Nucleus accumbens (tissue), 56 donors: ENCODE measurements at regions not wholly inside any gene's neighbourhood (a gene's known extent, or its start where the extent isn't known, plus 50 kb on each side); places are given as distances from the start of the nearest gene placed in this dataset.
"Not testable (repeated sequence)": the region's sequence is repeated elsewhere in the genome, so short reads cannot be mapped to it uniquely, and the experiment has no call there.

ENCODE experiments used
- DNase-seq, 56 donors: peaks; one replicate each; lab custom pipeline; 2025; lab: John Stamatoyannopoulos, UW

GRCh38 chr5:126054577-126055347, 368.4 kb upstream of the GRAMD2B start:
- no peak for DNase-seq

DNA sequence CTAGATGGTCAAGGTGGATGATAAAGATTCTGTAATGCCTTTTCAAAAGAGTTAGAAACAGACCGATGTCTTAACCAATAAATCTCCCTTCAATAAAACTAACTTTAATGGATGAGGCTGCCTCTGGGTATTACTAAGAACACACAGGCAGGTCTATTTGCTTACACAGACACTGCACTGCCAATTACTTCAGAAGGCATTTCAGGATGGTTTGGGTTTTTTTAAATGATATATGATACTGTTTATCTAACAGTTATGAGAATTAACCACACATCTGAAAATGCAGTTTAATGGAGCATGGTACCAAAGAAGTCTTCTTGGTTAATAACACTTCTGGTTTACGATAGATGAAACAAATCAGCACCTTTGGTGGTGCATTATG, 367.9 kb upstream of the GRAMD2B start:
- DNase-seq: no peak

- no peak for DNase-seq
Observed at GRCh38 chr5:126056352-126056751, 366.9 kb upstream of the GRAMD2B start.

- no peak for DNase-seq
Observed at GRCh38 chr5:126056851-126057622, 366.2 kb upstream of the GRAMD2B start.

DNA sequence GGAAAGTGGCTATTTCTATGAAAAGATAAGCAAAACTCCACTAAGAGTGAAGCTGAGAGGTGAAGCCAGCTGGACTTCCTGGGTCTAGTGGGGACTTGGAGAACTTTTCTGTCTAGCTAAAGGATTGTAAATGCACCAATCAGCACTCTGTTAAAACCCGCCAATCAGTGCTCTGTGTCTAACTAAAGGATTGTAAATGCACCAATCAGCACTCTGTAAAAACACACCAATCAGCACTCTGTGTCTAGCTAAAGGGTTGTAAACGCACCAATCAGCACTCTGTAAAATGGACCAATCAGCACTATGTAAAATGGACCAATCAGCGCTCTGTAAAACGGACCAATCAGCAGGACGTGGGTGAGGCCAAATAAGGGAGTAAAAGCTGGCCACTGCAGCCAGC, 364.8 kb upstream of the GRAMD2B start:
- DNase-seq: not testable (repeated sequence)

GRCh38 chr5:126062398-126063221, 360.6 kb upstream of the GRAMD2B start:
- DNase-seq: no peak

DNA sequence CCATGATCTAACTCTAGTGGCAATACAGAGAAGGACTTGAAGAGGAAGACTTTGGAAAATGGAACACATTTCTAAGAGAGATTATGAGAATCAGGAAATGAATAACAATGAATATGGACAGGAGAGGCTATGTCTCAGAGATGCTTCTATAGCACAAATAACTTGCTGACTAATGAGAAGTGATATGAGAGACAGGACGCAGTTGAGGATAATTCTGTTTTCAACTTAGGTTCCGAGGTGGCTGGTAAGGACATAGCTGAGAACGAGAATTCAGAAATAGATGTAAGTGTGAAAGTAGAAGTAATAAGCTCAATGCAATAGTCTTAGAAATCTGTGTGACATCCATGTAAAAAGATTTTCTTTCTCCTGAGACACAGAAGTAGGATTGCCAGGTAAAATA, 358.1 kb upstream of the GRAMD2B start:
- no peak for DNase-seq

DNA sequence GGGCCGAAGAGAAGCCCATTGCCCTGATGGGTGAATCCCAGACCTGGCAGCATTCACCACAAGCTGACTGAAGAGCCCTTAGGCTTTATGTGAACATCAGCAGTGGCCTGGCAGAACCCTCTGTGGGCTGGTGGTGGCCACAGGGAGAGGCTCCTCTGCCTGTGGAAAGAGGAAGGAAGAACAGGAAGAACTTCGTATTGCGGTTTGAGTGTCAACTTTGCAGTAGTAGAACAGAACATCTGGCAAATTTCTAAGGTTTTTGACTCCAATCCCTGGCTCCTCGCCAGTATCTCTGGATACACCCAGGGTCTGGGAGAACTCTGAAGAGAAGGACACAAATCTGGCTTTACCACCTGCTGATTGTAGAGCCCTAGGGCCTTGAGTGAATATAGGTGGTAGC, 356.4 kb upstream of the GRAMD2B start:
- no peak for DNase-seq

GRCh38 chr5:126067404-126067803, 355.8 kb upstream of the GRAMD2B start:
- no peak for DNase-seq

- DNase-seq: no peak
Observed at GRCh38 chr5:126069329-126069728, 353.9 kb upstream of the GRAMD2B start.

GRCh38 chr5:126070481-126070880, 352.7 kb upstream of the GRAMD2B start:
- DNase-seq: no peak

GRCh38 chr5:126074538-126074937, 348.7 kb upstream of the GRAMD2B start:
- DNase-seq: no peak

GRCh38 chr5:126079266-126079665, 343.9 kb upstream of the GRAMD2B start:
- DNase-seq: no peak

DNA sequence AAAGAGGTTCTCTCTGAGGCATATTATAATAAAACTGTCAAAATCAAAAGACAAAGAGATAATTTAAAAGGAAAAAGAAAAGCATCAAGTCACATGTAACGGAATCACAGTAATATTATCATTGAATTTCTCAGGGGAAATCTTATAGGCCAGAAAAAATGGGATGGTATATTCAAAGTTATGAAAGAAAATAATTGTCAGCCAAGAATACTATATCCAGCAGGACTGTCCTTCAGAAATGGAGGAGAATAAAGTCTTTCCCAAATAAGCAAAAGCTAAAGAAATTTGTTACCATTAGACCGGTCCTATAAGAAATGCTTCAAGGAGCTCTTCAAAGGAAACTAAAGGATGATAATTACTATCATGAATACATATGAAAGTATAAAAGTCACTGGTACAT, 342.0 kb upstream of the GRAMD2B start:
- no peak for DNase-seq

- no peak for DNase-seq
Observed at GRCh38 chr5:126093041-126093440, 330.2 kb upstream of the GRAMD2B start.

DNA sequence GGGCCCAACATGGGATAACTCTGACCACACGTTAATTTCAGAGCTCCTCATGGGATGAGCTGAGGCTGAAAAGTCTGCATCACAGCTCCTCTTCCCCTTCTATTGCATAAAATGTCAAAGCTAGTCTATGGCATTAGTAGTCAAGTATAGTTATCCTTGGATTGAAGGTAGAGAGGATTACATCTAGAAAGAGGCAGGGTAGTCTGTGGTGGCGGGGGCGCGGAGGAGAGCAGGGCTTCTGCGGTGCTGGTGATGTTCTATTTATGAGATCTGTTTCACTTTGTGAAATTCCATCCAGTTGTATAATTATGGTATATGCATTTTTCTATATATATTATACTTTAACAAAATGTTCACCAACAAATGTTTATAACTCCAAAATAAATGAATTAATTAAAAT, 329.5 kb upstream of the GRAMD2B start:
- DNase-seq: no peak

DNA sequence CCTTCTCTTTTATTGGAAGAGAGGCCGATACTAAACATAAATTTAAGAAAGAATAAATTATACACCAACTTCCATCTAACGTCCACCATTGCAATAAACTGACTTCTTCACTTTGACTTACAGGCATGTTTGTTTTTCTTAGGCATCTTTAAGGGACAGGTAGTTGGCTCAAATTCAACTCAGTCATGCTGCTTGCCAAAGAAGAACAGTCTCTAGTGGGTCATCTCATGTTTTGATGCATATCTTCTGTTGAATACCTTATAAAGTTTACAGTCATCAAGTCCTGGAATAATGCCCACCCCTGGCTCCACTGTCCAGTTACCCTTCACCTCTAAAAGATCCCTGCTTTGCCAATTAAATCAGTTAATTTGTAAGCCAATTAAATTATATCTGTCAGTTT, 328.2 kb upstream of the GRAMD2B start:
- no peak for DNase-seq

- no peak for DNase-seq
Observed at GRCh38 chr5:126096442-126097006, 326.7 kb upstream of the GRAMD2B start.

DNA sequence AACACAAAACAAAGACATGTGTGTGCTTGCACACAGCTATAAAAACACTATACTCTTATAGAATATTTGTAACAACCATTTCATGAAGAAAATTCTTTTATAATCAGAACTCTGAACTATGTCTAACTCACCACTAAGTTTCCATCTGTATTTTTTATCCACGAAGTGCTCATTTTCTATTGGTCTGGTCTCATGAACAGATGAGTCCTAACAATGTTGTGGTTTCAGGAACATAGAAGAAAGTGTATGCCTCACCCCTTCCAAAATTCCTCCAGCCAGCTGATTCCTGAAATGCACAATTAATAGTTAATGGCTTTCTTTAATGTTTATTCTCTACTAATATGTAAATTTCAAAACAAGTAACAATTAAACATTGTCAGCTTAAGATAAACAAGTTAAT, 325.3 kb upstream of the GRAMD2B start:
- no peak for DNase-seq

GRCh38 chr5:126098330-126099017, 324.7 kb upstream of the GRAMD2B start:
- no peak for DNase-seq
